HEK293T (cell line): ENCODE measurements at regions not wholly inside any gene's neighbourhood (a gene's known extent, or its start where the extent isn't known, plus 50 kb on each side); places are given as distances from the start of the nearest gene placed in this dataset.

Experiments
- ARNT ChIP-seq: fragments of 450-650 bp; IDR thresholded peaks from 2 replicates; pipeline ENCODE4 v1.6.1; 2017; ENCODE audit warnings: mild to moderate bottlenecking
- BHLHE40 ChIP-seq: fragments of 450-650 bp; IDR thresholded peaks from 2 replicates; pipeline ENCODE4 v1.6.1; 2016; ENCODE audit warnings: mild to moderate bottlenecking, moderate library complexity, borderline replicate concordance
- ELF4 ChIP-seq: fragments of 450-650 bp; IDR thresholded peaks from 2 replicates; pipeline ENCODE4 v1.6.1; 2017; ENCODE audit warnings: antibody characterized with exemption
- FOXA1 ChIP-seq: fragments of 450-650 bp; IDR thresholded peaks from 2 replicates; pipeline ENCODE4 v1.6.1; 2016; ENCODE audit warnings: mild to moderate bottlenecking
- FOXM1 ChIP-seq: fragments of 450-650 bp; IDR thresholded peaks from 2 replicates; pipeline ENCODE4 v1.6.1; 2017; ENCODE audit warnings: mild to moderate bottlenecking, borderline replicate concordance
- SUZ12 ChIP-seq: fragments of 450-650 bp; IDR thresholded peaks from 2 replicates; pipeline ENCODE4 v1.6.1; 2016; ENCODE audit warnings: mild to moderate bottlenecking
- TARDBP ChIP-seq: fragments of 450-650 bp; IDR thresholded peaks from 2 replicates; pipeline ENCODE4 v1.6.1; 2016
- TF ChIP-seq, protein P1 (sequence below): fragments of 450-650 bp; IDR thresholded peaks from 2 replicates; pipeline ENCODE4 v1.6.1; 2016

DNA sequence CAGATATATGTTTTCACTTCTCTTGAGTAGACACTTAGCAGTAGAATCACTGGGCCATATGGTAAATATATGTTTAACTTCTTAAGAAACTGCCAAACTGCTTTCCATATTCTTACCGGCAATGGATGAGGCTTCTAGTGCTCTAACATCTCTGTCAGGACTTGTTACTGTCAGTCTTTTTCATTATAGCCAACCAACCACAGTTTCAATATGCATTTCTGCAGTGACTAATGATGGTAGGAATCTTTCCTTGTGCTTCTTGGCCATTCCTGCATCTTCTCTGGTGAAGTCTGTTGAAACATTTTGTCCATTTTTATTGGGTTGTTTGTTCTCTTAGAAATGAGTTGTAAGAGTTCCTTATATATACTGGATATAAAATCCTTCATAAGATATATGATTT is 66.0 kb upstream of the SYNDIG1 start:
- TF ChIP-seq, protein P1, sequence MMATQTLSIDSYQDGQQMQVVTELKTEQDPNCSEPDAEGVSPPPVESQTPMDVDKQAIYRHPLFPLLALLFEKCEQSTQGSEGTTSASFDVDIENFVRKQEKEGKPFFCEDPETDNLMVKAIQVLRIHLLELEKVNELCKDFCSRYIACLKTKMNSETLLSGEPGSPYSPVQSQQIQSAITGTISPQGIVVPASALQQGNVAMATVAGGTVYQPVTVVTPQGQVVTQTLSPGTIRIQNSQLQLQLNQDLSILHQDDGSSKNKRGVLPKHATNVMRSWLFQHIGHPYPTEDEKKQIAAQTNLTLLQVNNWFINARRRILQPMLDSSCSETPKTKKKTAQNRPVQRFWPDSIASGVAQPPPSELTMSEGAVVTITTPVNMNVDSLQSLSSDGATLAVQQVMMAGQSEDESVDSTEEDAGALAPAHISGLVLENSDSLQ, result no peak
- TF ChIP-seq FOXM1 (no peak), SUZ12 (no peak), ARNT (no peak), TARDBP (no peak), ELF4 (no peak), BHLHE40 (no peak), FOXA1 (no peak)
